ENCODE measurements at regions not wholly inside any gene's neighbourhood (a gene's known extent, or its start where the extent isn't known, plus 50 kb on each side); places are given as distances from the start of the nearest gene placed in this dataset.

- TF ChIP-seq POLR2AphosphoS5 (IDR thresholded peaks at IDR 0.05; ENCODE audit: borderline replicate concordance, low read depth, low read length) (no peak), EZH2 (IDR thresholded peaks at IDR 0.05) (no peak)
Observed at GRCh38 chr17:27404676-27405075, 51.6 kb upstream of the KSR1 start.

Data from SK-N-MC (cell line).